Choroid plexus epithelial cell (primary cell): ENCODE measurements at regions not wholly inside any gene's neighbourhood (a gene's known extent, or its start where the extent isn't known, plus 50 kb on each side); places are given as distances from the start of the nearest gene placed in this dataset.

Experiments used
- DNase-seq: peaks from one replicate; pipeline ENCODE4 v3.0.0-alpha.2; 2010; ENCODE audit warnings: low read depth
- H3K4me3 ChIP-seq: 2 replicates; pipeline ENCODE4 v1.5.1; 2011; ENCODE audit warnings: low read depth, mild to moderate bottlenecking, control low read depth, low read length, moderate library complexity
- CTCF ChIP-seq: conservative IDR thresholded peaks from 2 replicates; pipeline ENCODE4 v1.5.1; 2011; ENCODE audit warnings: low read depth, mild to moderate bottlenecking, control low read depth, inconsistent platforms, low read length, moderate library complexity

- TF ChIP-seq CTCF: no peak
- H3K4me3 ChIP-seq: no peak overlapping the region
- peak; percentile 92 for DNase-seq
These were observed 215.9 kb downstream of the IRS1 start for GRCh38 chr2:226583715-226584114.

- no peak for TF ChIP-seq CTCF
- DNase-seq: no peak
- H3K4me3 ChIP-seq: no peak overlapping the region
These were observed 218.0 kb downstream of the IRS1 start for GRCh38 chr2:226581661-226582060.

GRCh38 chr2:226581004-226581403 lies 218.6 kb downstream of the IRS1 start:
- TF ChIP-seq CTCF: no peak
- H3K4me3 ChIP-seq: no peak overlapping the region
- no peak for DNase-seq

GRCh38 chr2:226580403-226580802 lies 219.2 kb downstream of the IRS1 start:
- no peak for TF ChIP-seq CTCF

GRCh38 chr2:226579519-226579918 lies 220.1 kb downstream of the IRS1 start:
- TF ChIP-seq CTCF: no peak
- DNase-seq: peak; percentile 35
- no peak overlapping the region for H3K4me3 ChIP-seq

More at GRCh38 chr2:226580403-226580802, 219.2 kb downstream of the IRS1 start:
- H3K4me3 ChIP-seq: no peak overlapping the region
- DNase-seq: no peak

GRCh38 chr2:226578879-226579278 lies 220.7 kb downstream of the IRS1 start:
- peak; percentile 89 for DNase-seq
- no peak overlapping the region for H3K4me3 ChIP-seq
- TF ChIP-seq CTCF: peak; percentile 10

- DNase-seq: no peak
- no peak for TF ChIP-seq CTCF
- H3K4me3 ChIP-seq: no peak overlapping the region
These were observed 221.2 kb downstream of the IRS1 start for GRCh38 chr2:226578373-226578772.
